OCI-LY7 (cell line): ENCODE measurements at regions not wholly inside any gene's neighbourhood (a gene's known extent, or its start where the extent isn't known, plus 50 kb on each side); places are given as distances from the start of the nearest gene placed in this dataset.

Experiments
- CTCF ChIP-seq: fragments of 200-600 bp; sonication (generic); conservative IDR thresholded peaks from 2 replicates; pipeline ENCODE4 v1.5.1; 2014; ENCODE audit warnings: mild to moderate bottlenecking, antibody characterized with exemption, low read length, moderate library complexity, mixed read lengths
- EZH2phosphoT487 ChIP-seq: fragments of 200-600 bp; sonication (generic); IDR thresholded peaks from 2 replicates; pipeline ENCODE4 v1.6.1; 2018; ENCODE audit warnings: low read depth, borderline replicate concordance, mild to moderate bottlenecking, mixed run types, antibody characterized with exemption, low read length, moderate library complexity, mixed read lengths

- TF ChIP-seq CTCF (no peak), EZH2phosphoT487 (no peak)
Observed at GRCh38 chr7:131008840-131009711, 275.1 kb upstream of the KLF14 start.
